AG04449 (cell line): ENCODE measurements at regions not wholly inside any gene's neighbourhood (a gene's known extent, or its start where the extent isn't known, plus 50 kb on each side); places are given as distances from the start of the nearest gene placed in this dataset.

Experiments
- CTCF ChIA-PET: fragments of 350-600 bp; formaldehyde crosslinking; extraction: SDS; loops from one replicate; lab custom pipeline; 2021; ENCODE audit warnings: antibody characterized with exemption; lab: Yijun Ruan, JAX
- POLR2A ChIA-PET: fragments of 400-600, 350-600 bp; formaldehyde crosslinking; extraction: SDS; loops from one replicate; lab custom pipeline; 2020; ENCODE audit warnings: antibody characterized with exemption, inconsistent platforms; lab: Yijun Ruan, JAX
- DNase-seq: peaks from one replicate; pipeline ENCODE4 v3.0.0-alpha.2; 2010; ENCODE audit warnings: low read depth, low spot score
- H3K4me3 ChIP-seq: 2 replicates; pipeline ENCODE4 v1.5.1; 2011; ENCODE audit warnings: low read depth, mild to moderate bottlenecking, control low read depth, low read length
- CTCF ChIP-seq: IDR thresholded peaks from one replicate; pipeline ENCODE4 v1.5.1; 2011; ENCODE audit warnings: mild to moderate bottlenecking, moderate library complexity, low read length, control low read depth, inconsistent platforms; ENCODE audit not compliant: insufficient read depth; ENCODE audit errors: missing control alignments

GRCh38 chr13:26112843-26113242 lies 61.0 kb upstream of the SHISA2 start:
- H3K4me3 ChIP-seq = no peak overlapping the region
- no peak for DNase-seq
- TF ChIP-seq CTCF = peak; percentile 1
- ChIA-PET CTCF (interaction anchor here (1.3 kb wide), 1 partner anchor 538 kb away, joined by 3 read pairs; no protein-coding TSS in a partner anchor), POLR2A (no interaction called here)

GRCh38 chr13:26111797-26112196 lies 60.0 kb upstream of the SHISA2 start:
- POLR2A ChIA-PET = no interaction called here
- no peak for DNase-seq
- no peak overlapping the region for H3K4me3 ChIP-seq
- TF ChIP-seq CTCF = no peak
- CTCF ChIA-PET = no interaction called here
